GM12892 (cell line): ENCODE measurements at regions not wholly inside any gene's neighbourhood (a gene's known extent, or its start where the extent isn't known, plus 50 kb on each side); places are given as distances from the start of the nearest gene placed in this dataset.

Source experiments
- POLR2A ChIP-seq: IDR thresholded peaks from 2 replicates; pipeline ENCODE4 v1.6.1; 2011; ENCODE audit warnings: low read depth, low read length, control low read depth
- POLR2AphosphoS5 ChIP-seq: IDR thresholded peaks from 2 replicates; pipeline ENCODE4 v1.6.1; 2011; ENCODE audit warnings: low read depth, low read length, control low read depth

DNA sequence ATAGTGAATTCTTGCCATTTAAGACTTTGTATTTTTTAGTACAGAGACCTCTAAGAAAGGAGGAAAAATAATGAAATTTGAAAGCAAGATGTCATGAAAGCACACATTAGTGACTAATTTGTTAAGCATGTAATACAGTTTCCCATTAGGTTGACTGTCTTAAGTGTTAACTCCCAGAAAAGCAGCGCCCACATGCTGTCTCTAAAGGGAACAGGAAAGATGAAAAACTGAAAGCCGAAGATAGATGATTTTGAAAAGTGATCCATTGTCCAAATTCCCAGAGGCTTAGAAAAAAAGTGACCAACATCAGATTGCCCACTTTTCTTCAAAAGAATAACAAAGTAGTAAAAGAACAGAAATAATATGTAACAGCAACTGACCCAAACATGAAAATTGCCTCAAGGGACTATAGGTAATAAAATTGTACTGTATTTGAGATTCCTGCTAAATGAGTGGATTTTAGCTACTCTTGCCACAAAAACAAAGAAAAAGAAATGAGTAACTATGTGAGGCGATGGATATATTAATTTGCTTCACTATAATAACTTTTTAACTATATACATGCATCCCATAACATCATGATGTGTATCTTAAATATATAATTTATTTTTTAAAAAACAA is 83.2 kb upstream of the OGFRL1 start:
- TF ChIP-seq POLR2AphosphoS5 = no peak
- no peak for TF ChIP-seq POLR2A
